ENCODE measurements at regions not wholly inside any gene's neighbourhood (a gene's known extent, or its start where the extent isn't known, plus 50 kb on each side); places are given as distances from the start of the nearest gene placed in this dataset.
A peak's percentile ranks its signal among the peaks of the same experiment; 100 is the strongest.
"Not testable (repeated sequence)": the region's sequence is repeated elsewhere in the genome, so short reads cannot be mapped to it uniquely, and the experiment has no call there.

GRCh38 chr6:122859676-122860075 is 70.6 kb downstream of the SMPDL3A start:
- DNase-seq (ENCODE audit: low read depth in 2 of 2) = no peak

DNA sequence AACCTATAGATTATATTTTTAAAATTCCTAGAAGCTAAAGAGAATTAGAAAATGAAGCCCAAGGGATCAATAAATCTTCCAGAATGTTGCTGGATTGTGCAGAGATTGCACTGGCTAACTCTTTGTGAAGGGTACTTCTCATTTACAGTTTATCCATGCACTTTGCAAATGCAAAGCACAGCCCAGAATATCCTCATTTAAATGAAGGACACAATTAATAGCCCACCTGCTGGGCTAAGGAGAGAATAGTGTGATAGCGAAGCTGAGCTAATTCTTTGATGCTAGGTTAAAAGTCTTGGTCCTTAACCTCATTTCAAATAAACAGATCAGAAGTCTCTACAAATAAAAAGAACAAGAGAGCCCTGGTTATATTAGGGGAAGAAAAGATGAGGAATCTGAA is 72.5 kb downstream of the SMPDL3A start:
- DNase-seq (ENCODE audit: low read depth in 2 of 2) = no peak

DNA sequence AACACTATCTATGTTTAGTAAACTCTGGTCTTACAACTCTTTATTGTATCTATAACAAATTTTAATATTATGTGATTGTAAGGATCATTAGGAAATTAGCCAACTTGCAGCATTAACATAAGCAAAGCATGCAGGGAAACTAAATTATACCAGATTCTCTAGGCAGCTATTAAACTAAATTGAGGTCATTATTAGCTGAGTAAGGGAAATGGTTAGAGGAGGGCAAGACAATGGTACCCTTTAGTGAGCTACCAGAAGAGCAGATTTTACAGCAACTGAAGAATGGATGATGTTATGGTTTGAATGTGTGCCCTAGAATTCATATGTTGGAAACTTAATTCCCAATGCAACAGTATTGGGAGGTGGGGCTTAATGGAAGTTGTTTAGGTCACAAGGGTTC is 79.1 kb downstream of the SMPDL3A start:
- no peak for DNase-seq (ENCODE audit: low read depth in 2 of 2)

DNA sequence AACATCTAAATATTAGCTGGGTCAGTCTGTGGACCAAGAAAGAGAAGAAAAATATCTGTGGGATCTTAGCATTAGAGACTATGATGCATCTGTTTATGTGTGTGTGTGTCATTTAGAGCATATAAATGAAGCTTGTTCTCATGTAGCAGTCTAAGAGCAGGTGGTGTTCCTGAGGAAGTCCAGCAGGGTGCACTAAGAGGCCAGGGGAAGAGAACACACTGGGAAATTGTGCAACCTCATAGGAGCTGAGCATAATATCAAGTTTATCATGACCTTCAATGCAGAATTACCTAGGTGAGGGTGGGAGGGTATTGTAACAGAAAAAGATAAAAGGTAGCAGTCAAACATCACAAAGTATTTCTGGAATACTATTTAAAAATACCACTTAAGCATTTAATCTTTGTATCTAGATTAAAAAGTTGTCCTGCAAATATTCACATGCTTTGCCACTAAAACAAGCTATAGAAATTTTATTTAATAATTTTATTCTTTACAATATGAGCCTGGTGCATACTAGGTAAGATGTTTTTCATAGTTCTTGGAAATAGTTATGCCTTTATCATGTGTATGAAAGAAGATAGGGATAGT is 80.5 kb downstream of the SMPDL3A start:
- DNase-seq (ENCODE audit: low read depth in 2 of 2) = peak; percentile 23 to 25

GRCh38 chr6:122871079-122871478 is 82.0 kb downstream of the SMPDL3A start:
- no peak for DNase-seq (ENCODE audit: low read depth in 2 of 2)

- no peak for DNase-seq (ENCODE audit: low read depth in 2 of 2)
These were observed 83.3 kb downstream of the SMPDL3A start for GRCh38 chr6:122872311-122872710.

GRCh38 chr6:122877302-122877701 is 88.2 kb downstream of the SMPDL3A start:
- DNase-seq (ENCODE audit: low read depth in 2 of 2) = no peak

GRCh38 chr6:122878796-122879195 is 89.7 kb downstream of the SMPDL3A start:
- no peak for DNase-seq (ENCODE audit: low read depth in 2 of 2)

DNA sequence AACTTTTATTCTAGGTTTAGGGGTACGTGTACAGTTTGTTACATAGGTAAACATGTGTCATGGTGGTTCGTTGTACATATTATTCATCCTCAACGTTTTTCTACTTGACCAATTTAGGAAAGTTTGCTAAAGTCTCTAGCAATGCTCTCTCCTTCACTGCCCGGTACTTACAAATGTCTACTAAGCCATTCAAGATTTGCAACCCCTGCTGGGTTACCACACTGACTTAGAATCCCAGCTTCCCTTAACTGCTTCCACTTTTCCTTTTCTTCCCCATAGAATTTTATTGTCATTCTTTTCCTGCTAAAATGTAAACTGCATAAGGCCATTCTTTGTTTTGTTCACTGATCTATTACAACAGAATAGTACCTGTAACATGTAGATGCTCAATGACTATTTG is 97.4 kb downstream of the SMPDL3A start:
- no peak for DNase-seq (ENCODE audit: low read depth in 2 of 2)

DNA sequence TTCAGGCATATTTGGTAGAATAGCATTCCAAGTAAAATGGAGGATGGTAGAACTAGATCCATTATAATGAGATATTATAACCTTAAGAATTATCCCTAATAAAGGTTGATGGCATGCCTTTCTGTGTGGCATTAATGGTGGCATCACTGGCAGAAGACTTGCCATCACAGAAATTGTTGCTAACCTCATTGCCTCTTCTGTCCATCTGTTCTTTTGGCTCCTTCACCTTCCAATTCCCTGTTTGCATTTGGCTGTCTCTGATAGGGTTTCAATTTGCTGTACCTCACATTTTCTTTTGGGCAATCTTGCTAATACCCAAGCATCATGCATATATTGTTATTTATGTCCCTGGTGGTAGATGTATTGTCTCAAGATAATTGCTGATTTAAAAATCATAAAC is 98.9 kb downstream of the SMPDL3A start:
- no peak for DNase-seq (ENCODE audit: low read depth in 2 of 2)

- DNase-seq (ENCODE audit: low read depth in 2 of 2) = not testable (repeated sequence)
These were observed 99.6 kb downstream of the SMPDL3A start for GRCh38 chr6:122888680-122889079.

DNA sequence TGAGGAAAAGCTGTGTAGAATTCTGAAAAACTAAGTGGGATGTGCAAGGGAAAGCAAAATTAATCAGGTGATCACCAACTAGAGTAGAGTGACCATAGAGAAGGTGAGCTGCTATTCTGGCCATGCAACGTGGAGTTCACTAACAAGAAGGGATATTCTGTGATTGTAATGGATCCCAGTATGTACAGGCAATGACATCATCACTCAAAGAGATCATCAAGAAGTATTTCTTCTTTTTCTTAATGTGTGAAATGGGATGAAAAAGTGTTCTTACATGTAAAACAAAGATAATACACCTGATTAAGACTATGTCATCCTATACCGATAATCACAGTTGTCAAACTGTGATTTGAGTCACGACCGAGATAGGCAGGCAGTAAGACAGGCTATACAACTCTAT is 101.2 kb downstream of the SMPDL3A start:
- no peak for DNase-seq (ENCODE audit: low read depth in 2 of 2)

GRCh38 chr6:122894791-122895190 is 101.2 kb upstream of the CLVS2 start:
- no peak for DNase-seq (ENCODE audit: low read depth in 2 of 2)

DNA sequence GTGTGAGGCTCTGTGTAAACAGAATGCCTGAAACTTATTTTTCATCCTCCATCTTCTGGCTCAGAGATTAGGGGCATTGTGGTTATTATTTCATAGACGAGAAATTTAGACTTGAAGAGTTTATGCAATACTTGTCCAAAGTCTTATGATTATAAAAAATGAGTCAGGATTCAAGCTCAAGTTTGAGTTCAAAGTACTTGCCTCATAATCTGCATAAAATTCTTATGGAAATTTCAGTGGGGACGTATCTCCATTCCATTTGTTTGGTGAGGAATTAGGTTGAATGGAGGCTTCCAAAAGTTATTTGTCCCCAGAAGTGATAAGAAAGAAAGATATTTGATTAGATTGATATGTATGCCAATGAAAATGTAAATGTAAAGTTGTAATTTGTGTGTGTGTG is 93.7 kb upstream of the CLVS2 start:
- no peak for DNase-seq (ENCODE audit: low read depth in 2 of 2)

GRCh38 chr6:122903266-122903915 is 92.6 kb upstream of the CLVS2 start:
- no peak for DNase-seq (ENCODE audit: low read depth in 2 of 2)

- DNase-seq (ENCODE audit: low read depth in 2 of 2) = no peak
These were observed 91.9 kb upstream of the CLVS2 start for GRCh38 chr6:122904166-122904565.

GRCh38 chr6:122913558-122913957 is 82.5 kb upstream of the CLVS2 start:
- no peak for DNase-seq (ENCODE audit: low read depth in 2 of 2)

DNA sequence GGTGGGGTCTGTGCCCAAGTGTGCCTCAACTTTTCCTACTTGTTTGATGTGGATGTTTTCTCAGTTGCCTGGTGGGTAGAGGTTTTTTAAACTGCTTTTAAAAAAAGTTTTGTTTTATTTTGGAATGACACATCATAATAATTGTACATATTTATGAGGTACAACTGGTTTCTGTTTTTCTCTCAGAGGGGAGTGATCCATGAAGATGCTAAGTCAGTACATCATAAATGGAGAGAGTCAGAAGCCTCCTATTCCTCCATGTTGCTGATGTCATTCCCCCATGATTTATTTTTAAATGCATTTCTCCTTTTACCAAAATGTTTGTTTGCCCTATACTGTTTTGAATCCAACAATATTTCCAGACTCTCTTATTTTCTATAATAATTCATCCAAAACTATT is 77.3 kb upstream of the CLVS2 start:
- DNase-seq (ENCODE audit: low read depth in 2 of 2) = no peak

GRCh38 chr6:122930252-122931180 is 65.5 kb upstream of the CLVS2 start:
- DNase-seq (ENCODE audit: low read depth in 2 of 2) = no peak

DNA sequence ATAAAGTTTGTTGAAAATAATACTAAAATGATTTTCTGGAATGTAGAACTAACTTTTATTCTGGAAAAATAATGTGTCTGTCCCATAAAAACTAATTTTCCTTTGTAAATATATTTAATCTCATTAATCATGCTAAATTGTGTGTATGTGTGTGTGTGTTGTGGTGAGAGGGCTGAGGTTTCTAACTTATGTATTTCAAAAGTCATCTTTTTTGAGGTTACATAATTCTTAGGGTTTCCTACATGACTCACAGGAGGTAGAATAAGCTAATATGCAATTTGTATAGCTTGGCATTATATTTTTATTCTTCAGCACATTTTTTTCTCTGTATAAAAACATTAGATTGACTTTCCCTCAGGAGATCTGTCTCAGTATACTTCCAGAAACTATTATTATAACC is 64.1 kb upstream of the CLVS2 start:
- no peak for DNase-seq (ENCODE audit: low read depth in 2 of 2)

- DNase-seq (ENCODE audit: low read depth in 2 of 2) = not testable (repeated sequence)
These were observed 51.1 kb upstream of the CLVS2 start for GRCh38 chr6:122944936-122945335.

Data from dermis microvascular lymphatic vessel endothelial cell (primary cell).